ENCODE measurements at regions not wholly inside any gene's neighbourhood (a gene's known extent, or its start where the extent isn't known, plus 50 kb on each side); places are given as distances from the start of the nearest gene placed in this dataset.

DNA sequence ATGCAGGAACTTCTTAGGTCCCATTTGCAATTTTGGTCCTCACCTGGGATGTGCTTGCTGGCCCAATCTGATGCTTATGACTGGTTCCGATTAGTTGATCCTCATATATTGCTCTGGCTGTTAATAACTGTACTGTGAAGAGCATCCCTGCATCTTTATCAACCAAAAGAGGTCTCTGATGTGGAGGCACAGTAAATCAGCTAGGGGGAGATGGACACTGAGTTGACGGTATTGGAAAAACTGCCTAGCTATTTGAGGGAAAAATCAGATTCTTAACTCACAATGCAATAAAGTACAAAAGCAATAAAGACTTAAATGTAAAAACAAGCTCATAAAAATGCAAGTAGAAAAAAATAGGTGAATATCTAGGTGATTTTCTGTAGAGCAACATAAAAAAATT is 188.0 kb upstream of the TCF4 start:
- TF ChIP-seq SIX5 (IDR thresholded peaks at IDR 0.05; ENCODE audit: low read depth, low read length) (no peak), RAD21 (IDR thresholded peaks at IDR 0.05 in 1 of 2, conservative IDR thresholded peaks at IDR 0.05 in 1 of 2; ENCODE audit: low read depth in 2 of 2, low read length in 2 of 2) (peak in 1 of 2 experiments; percentile 16; a peak in 2 of 4 replicates)
- TF ChIP-seq, protein P1, sequence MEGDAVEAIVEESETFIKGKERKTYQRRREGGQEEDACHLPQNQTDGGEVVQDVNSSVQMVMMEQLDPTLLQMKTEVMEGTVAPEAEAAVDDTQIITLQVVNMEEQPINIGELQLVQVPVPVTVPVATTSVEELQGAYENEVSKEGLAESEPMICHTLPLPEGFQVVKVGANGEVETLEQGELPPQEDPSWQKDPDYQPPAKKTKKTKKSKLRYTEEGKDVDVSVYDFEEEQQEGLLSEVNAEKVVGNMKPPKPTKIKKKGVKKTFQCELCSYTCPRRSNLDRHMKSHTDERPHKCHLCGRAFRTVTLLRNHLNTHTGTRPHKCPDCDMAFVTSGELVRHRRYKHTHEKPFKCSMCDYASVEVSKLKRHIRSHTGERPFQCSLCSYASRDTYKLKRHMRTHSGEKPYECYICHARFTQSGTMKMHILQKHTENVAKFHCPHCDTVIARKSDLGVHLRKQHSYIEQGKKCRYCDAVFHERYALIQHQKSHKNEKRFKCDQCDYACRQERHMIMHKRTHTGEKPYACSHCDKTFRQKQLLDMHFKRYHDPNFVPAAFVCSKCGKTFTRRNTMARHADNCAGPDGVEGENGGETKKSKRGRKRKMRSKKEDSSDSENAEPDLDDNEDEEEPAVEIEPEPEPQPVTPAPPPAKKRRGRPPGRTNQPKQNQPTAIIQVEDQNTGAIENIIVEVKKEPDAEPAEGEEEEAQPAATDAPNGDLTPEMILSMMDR (IDR thresholded peaks at IDR 0.05; ENCODE audit: control extremely low read depth in 1 of 3, insufficient read depth in 1 of 3, low read depth in 1 of 3, low read length in 3 of 3): peak in 1 of 3 experiments; percentile 22; a peak in 1 of 4 replicates
- no peaks in the 10 kb centered on the region for H3K79me1 ChIP-seq (ENCODE audit: low read depth, low read length)
- no peak for FAIRE-seq

More for the DNA sequence above, 188.0 kb upstream of the TCF4 start:
- POLR2A ChIA-PET (ENCODE audit: partially characterized antibody): interaction anchor here (0.9 to 1.1 kb wide), 2 partner anchors 13 to 382 kb away, joined by 3 to 5 read pairs; no protein-coding TSS in a partner anchor
- Histone ChIP-seq H3K18ac (ENCODE audit: extremely low read depth, low read length) (no peak overlapping the region), H4K8ac (ENCODE audit: extremely low read depth, insufficient read depth, low read length) (no peak overlapping the region), H2BK15ac (ENCODE audit: low read length) (no peak overlapping the region), H4K5ac (ENCODE audit: insufficient read length, low read depth, low read length) (no peak overlapping the region), H2BK12ac (ENCODE audit: low read depth, low read length) (no peak overlapping the region), H2BK20ac (ENCODE audit: low read length) (no peak overlapping the region), H3K27ac (ENCODE audit: low read depth, low read length) (no peak overlapping the region), H3K79me2 (ENCODE audit: control insufficient read depth in 1 of 2, insufficient read depth in 2 of 2, low read length in 2 of 2) (no peaks in the 10 kb centered on the region), H3K9me3 (ENCODE audit: insufficient read depth in 2 of 2, low read depth in 1 of 2, low read length in 1 of 2) (no peaks in the 10 kb centered on the region), H3K14ac (ENCODE audit: insufficient read length) (no peak overlapping the region), H3K4ac (replicated peaks; ENCODE audit: insufficient read length, low read depth, low read length) (no peak overlapping the region), H4K20me1 (replicated peaks in 1 of 2; ENCODE audit: control insufficient read depth in 1 of 2, insufficient read depth in 2 of 2, low read length in 2 of 2) (no peaks in the 10 kb centered on the region), H4K91ac (replicated peaks; ENCODE audit: insufficient read length, low read length) (no peak overlapping the region), H3K23me2 (ENCODE audit: low read depth, low read length) (peaks cover 6% of the 10 kb centered on the region), H2BK120ac (replicated peaks; ENCODE audit: low read depth, low read length) (no peak overlapping the region), H3K56ac (replicated peaks; ENCODE audit: insufficient read length, low read depth, low read length) (no peak overlapping the region), H3K36me3 (ENCODE audit: control insufficient read depth in 2 of 4, insufficient read depth in 4 of 4, low read length in 3 of 4) (no peaks in the 10 kb centered on the region), H3K4me3 (ENCODE audit: extremely low read depth in 1 of 4, insufficient read depth in 2 of 4, low read depth in 3 of 4, low read length in 4 of 4) (no peak overlapping the region), H3K9ac (replicated peaks in 1 of 4; ENCODE audit: extremely low read depth in 1 of 4, low read depth in 3 of 4, low read length in 3 of 4) (no peak overlapping the region), H2BK5ac (ENCODE audit: low read depth, low read length) (no peak overlapping the region), H3K4me2 (ENCODE audit: insufficient read depth in 1 of 2, low read depth in 2 of 2, low read length in 2 of 2) (no peak overlapping the region), H3K23ac (ENCODE audit: insufficient read length) (no peak overlapping the region), H3K27me3 (replicated peaks in 1 of 4; ENCODE audit: control insufficient read depth in 3 of 4, extremely low read depth in 1 of 4, insufficient read depth in 3 of 4, low read length in 3 of 4) (peaks cover 0 to 7% (median 2%) of the 10 kb centered on the region in 4 experiments; a peak in 3 of 7 replicates), H3K4me1 (replicated peaks in 1 of 4; ENCODE audit: control insufficient read depth in 3 of 4, insufficient read depth in 4 of 4, low read length in 3 of 4) (peaks cover 0 to 11% (median 3%) of the 10 kb centered on the region in 4 experiments; a peak in 6 of 7 replicates), H2AFZ (ENCODE audit: low read length) (no peak overlapping the region), H2AK5ac (ENCODE audit: low read depth, low read length) (no peak overlapping the region)
- CTCF ChIA-PET (ENCODE audit: partially characterized antibody): interaction anchor here (0.7 to 1.2 kb wide), 6 partner anchors 9 to 541 kb away, joined by 3 to 4 read pairs (median 3); no protein-coding TSS in a partner anchor
- WGBS, 2 experiments (ENCODE audit: extremely low coverage in 1 of 2, insufficient coverage in 1 of 2, insufficient read length in 1 of 2, insufficient replicate concordance in 2 of 2, low coverage in 1 of 2, low lambda C conversion rate in 2 of 2, missing lambda C conversion rate in 1 of 2): 45% methylated on average over 2 of the region's 2 CpGs; no CpG with 5 or more reads in 1 of the 2 experiments
- DNase-seq (ENCODE audit: low read depth in 1 of 2, low spot score in 2 of 2): no peak

Data from H1 (cell line).